Limb (tissue), 2 donors: ENCODE measurements at regions not wholly inside any gene's neighbourhood (a gene's known extent, or its start where the extent isn't known, plus 50 kb on each side); places are given as distances from the start of the nearest gene placed in this dataset.

ENCODE experiments used
- DNase-seq, 2 donors: peaks; one replicate each; pipeline ENCODE4 v3.0.0-alpha.2; 2016; ENCODE audit errors: extremely low spot score in 2 of 2

GRCh38 chr12:115402443-115403180, 718.6 kb upstream of the TBX3 start:
- no peak for DNase-seq

GRCh38 chr12:115401761-115402160, 717.8 kb upstream of the TBX3 start:
- no peak for DNase-seq

- no peak for DNase-seq
Observed at GRCh38 chr12:115400011-115400410, 716.0 kb upstream of the TBX3 start.

- DNase-seq: no peak
Observed at GRCh38 chr12:115398311-115398781, 714.4 kb upstream of the TBX3 start.

- no peak for DNase-seq
Observed at GRCh38 chr12:115396567-115396966, 712.6 kb upstream of the TBX3 start.

- DNase-seq: peak in 1 of 2 donors; percentile 15
Observed at GRCh38 chr12:115394496-115395220, 710.7 kb upstream of the TBX3 start.

- DNase-seq: no peak
Observed at GRCh38 chr12:115388139-115388538, 704.2 kb upstream of the TBX3 start.

GRCh38 chr12:115387467-115387901, 703.5 kb upstream of the TBX3 start:
- no peak for DNase-seq

GRCh38 chr12:115386946-115387345, 703.0 kb upstream of the TBX3 start:
- DNase-seq: peak in 1 of 2 donors; percentile 21

GRCh38 chr12:115385141-115385540, 701.2 kb upstream of the TBX3 start:
- no peak for DNase-seq

GRCh38 chr12:115384391-115384790, 700.4 kb upstream of the TBX3 start:
- DNase-seq: no peak

GRCh38 chr12:115383668-115384067, 699.7 kb upstream of the TBX3 start:
- no peak for DNase-seq

GRCh38 chr12:115382681-115383080, 698.7 kb upstream of the TBX3 start:
- DNase-seq: no peak

- DNase-seq: no peak
Observed at GRCh38 chr12:115380546-115381120, 696.7 kb upstream of the TBX3 start.

GRCh38 chr12:115378291-115378690, 694.3 kb upstream of the TBX3 start:
- DNase-seq: peak in 1 of 2 donors; percentile 51

GRCh38 chr12:115377779-115378178, 693.8 kb upstream of the TBX3 start:
- no peak for DNase-seq

- DNase-seq: no peak
Observed at GRCh38 chr12:115377230-115377629, 693.3 kb upstream of the TBX3 start.

GRCh38 chr12:115375186-115375991, 691.4 kb upstream of the TBX3 start:
- DNase-seq: no peak

- no peak for DNase-seq
Observed at GRCh38 chr12:115374480-115375185, 690.7 kb upstream of the TBX3 start.

- DNase-seq: no peak
Observed at GRCh38 chr12:115371711-115372110, 687.7 kb upstream of the TBX3 start.

- no peak for DNase-seq
Observed at GRCh38 chr12:115370650-115371049, 686.7 kb upstream of the TBX3 start.
